H7 (cell line): ENCODE measurements at regions not wholly inside any gene's neighbourhood (a gene's known extent, or its start where the extent isn't known, plus 50 kb on each side); places are given as distances from the start of the nearest gene placed in this dataset.

Experiments used
- DNase-seq: peaks from one replicate; pipeline ENCODE4 v3.0.0; 2012
- H3K27me3 ChIP-seq: 2 replicates; pipeline ENCODE4 v1.6.0; 2011; ENCODE audit warnings: mild to moderate bottlenecking, low read length; ENCODE audit not compliant: control insufficient read depth, insufficient read depth
- H3K36me3 ChIP-seq: replicated peaks from 2 replicates; pipeline ENCODE4 v1.5.1; 2011; ENCODE audit warnings: low read length; ENCODE audit not compliant: control insufficient read depth, insufficient read depth
- H3K4me3 ChIP-seq: 2 replicates; pipeline ENCODE4 v1.5.1; 2011; ENCODE audit warnings: low read depth, mild to moderate bottlenecking, control low read depth, low read length, moderate library complexity; ENCODE audit not compliant: insufficient read depth

DNA sequence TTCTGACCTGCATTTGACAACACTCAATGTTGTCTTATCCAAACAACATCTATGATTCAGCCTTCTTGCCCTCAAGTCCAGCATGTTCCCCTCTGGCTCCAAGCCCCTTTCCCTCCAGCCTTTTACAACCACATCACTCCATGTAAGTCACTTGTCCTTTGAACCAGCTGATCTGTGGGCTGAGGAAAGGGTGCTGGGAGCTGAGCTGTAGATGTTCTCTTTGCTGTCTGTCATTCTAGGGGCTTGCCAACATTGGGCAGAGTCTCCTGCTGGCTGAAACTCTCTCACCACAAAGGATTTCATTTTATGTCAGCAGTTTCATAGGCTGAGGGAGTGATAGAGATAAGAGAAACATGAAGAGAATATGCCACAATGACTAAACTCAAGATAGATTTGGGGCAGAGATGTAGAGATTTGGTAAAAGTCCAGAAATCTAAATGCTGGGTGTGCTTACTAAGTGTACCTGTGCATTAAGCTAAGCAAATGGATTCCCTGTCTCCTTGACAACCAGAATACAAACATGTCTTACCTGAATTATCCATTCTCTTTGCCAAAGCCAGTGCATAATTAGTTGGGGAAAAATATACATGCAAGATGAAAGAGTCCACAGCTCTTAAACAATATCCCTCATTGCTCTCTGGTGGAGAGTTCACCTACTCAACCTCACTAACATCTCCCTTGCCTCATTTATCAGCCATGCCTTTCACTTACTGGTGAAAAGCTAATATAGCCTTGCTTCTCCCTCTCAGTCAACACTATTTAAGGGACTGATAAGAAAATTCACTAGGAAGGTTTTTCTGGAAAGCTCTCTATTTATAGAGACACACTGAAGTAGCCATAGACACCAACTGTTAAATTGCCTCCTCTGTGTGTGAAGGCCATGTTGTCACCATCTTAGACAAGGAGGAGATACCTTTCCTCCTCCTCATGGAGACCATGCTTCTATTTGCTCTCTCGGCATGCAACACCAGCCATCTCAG, 175.5 kb upstream of the SERP2 start:
- H3K4me3 ChIP-seq, result no peak overlapping the region
- no peaks in the 10 kb centered on the region for H3K27me3 ChIP-seq
- H3K36me3 ChIP-seq, result no peaks in the 10 kb centered on the region
- no peak for DNase-seq

- H3K36me3 ChIP-seq, result no peaks in the 10 kb centered on the region
- no peaks in the 10 kb centered on the region for H3K27me3 ChIP-seq
- DNase-seq, result no peak
- H3K4me3 ChIP-seq, result no peak overlapping the region
These were observed 174.8 kb upstream of the SERP2 start for GRCh38 chr13:44198826-44199225.

- Histone ChIP-seq H3K36me3 (no peaks in the 10 kb centered on the region), H3K27me3 (no peaks in the 10 kb centered on the region), H3K4me3 (no peak overlapping the region)
- DNase-seq, result no peak
These were observed 173.9 kb upstream of the SERP2 start for GRCh38 chr13:44199627-44200207.

DNA sequence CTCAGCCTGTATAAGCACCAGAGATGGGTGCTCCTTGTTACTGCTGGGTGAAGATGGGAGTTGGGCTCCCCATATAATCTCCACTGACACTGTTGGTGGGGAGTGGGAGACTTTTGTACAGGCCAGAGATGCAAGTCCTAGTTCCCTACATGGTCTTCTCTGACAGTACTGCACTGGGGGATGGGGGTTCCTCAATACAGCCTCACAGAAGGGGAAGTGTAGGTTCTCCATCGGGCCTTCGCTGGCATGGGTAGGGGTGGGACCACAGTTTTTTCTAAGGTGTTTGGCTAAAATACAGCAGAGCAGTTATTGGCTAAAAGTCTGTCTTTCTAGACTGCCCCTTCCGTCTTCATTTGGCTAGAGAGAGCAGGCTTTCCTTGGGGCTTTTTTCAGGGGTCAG, 167.2 kb upstream of the SERP2 start:
- H3K27me3 ChIP-seq, result no peaks in the 10 kb centered on the region
- H3K36me3 ChIP-seq, result no peaks in the 10 kb centered on the region
- DNase-seq, result no peak
- H3K4me3 ChIP-seq, result no peak overlapping the region

DNA sequence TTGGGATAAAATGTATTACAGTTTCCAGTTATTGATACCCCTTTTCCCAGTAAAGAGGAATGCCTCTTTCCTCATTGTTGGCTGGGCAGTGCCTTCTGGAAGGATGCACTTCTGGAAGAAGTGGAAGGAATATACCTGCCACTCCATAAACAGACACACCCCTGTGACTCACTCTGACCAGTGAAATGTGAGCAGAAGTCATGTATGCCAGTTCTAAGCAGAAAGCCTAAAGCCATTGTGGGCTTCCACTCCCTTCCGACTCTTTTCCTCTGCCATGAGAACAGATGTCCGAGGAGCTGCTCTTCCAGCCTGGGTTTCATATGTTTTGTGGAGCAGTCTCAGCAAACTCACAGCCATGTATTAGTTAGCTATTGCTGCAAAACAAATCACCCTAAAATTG, 166.1 kb upstream of the SERP2 start:
- Histone ChIP-seq H3K4me3 (no peak overlapping the region), H3K27me3 (no peaks in the 10 kb centered on the region), H3K36me3 (no peaks in the 10 kb centered on the region)
- no peak for DNase-seq

DNA sequence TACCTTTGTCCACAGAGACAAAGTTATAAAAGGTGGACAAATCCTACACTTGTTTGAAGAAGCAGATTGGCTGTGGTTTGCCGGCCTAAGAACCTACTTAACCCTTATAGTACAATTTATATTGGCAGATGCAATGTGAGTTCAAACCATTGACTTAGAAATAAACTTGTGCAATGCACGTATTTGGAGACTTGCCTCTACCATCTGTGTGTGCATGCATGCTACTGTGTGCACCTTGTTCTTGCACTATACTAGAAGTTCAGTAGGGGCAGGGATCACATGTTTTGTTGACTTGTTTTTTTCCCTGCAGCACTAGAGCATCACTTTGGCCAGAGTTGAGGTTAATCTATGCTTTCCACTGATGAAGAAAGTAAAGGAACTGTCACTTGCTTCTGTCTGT, 163.1 kb upstream of the SERP2 start:
- H3K27me3 ChIP-seq, result no peaks in the 10 kb centered on the region
- H3K4me3 ChIP-seq, result no peak overlapping the region
- no peaks in the 10 kb centered on the region for H3K36me3 ChIP-seq
- no peak for DNase-seq

- Histone ChIP-seq H3K36me3 (no peaks in the 10 kb centered on the region), H3K4me3 (no peak overlapping the region), H3K27me3 (no peaks in the 10 kb centered on the region)
- no peak for DNase-seq
These were observed 162.3 kb upstream of the SERP2 start for GRCh38 chr13:44211286-44211685.

DNA sequence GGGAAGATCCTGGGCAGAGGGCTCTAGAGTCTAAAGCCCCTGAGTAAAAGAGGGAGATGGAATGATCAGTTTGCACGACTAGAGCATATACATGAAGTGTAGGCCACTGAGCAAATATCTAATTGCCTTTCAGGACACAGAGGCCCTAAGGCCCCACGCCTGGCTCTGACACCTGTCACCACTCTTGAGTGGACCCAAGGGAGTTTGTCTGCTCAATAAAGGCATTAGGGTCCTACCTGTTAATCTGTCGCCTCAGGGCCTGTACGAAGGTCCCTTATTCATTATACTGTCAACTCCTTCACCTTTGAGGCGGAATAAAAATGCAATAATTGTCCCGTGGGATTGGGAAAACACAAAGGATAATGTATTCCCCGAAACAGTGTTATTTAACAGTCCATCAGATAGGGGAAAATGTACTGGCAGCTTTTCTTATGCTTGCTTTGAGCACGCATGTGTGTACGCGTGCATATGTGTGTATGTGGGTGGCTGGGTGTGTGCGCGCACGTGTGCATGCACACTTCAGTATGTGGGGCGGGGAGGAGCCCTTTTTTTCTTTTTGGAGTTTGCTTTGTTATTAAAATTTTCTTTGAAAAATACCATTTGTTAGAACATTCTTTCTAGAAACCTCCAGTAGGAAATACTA, 161.8 kb upstream of the SERP2 start:
- Histone ChIP-seq H3K27me3 (no peaks in the 10 kb centered on the region), H3K36me3 (no peaks in the 10 kb centered on the region), H3K4me3 (no peak overlapping the region)
- no peak for DNase-seq

DNA sequence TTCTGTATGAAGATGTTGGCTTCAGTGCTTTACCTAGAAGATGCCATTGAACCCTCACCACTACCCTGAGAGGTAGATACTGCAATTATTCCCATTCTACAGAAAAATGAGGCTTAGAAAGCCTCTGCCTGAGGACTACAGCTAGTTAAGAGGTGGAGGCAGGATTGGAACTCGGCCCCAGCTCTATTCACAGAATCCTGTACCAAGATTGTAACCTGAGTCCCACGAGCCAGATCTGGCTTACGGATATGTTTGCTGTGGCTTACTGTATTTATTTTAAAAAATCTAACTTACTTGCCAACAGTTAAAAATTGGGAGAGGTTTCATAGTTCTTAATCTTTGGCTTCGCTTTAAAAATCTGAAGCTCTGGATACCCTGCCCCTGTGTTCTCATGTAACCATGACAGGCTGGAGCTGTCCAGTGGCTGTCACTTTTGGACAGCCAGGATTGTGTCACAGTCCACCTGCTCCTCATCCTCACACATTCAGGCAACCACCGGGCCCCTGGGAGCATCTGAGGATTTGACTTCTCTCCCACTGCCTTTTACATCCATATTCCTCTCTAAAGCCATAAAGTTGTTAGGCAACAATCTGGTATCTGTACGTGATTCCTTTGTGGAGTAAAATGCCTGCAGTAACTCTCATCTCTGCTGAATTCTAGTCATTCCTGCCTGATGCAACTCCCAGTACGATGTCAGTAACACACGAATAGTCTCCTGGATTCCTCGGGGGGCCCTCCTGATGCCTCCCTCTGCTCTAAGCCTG, 160.8 kb upstream of the SERP2 start:
- H3K4me3 ChIP-seq, result no peak overlapping the region
- H3K36me3 ChIP-seq, result no peaks in the 10 kb centered on the region
- DNase-seq, result no peak
- no peaks in the 10 kb centered on the region for H3K27me3 ChIP-seq

GRCh38 chr13:44218501-44219240, 155.0 kb upstream of the SERP2 start:
- Histone ChIP-seq H3K4me3 (no peak overlapping the region), H3K27me3 (no peaks in the 10 kb centered on the region), H3K36me3 (no peaks in the 10 kb centered on the region)
- no peak for DNase-seq

GRCh38 chr13:44219577-44220548, 153.8 kb upstream of the SERP2 start:
- DNase-seq, result no peak
- Histone ChIP-seq H3K36me3 (no peaks in the 10 kb centered on the region), H3K27me3 (no peaks in the 10 kb centered on the region), H3K4me3 (no peak overlapping the region)

GRCh38 chr13:44220948-44221347, 152.7 kb upstream of the SERP2 start:
- Histone ChIP-seq H3K27me3 (no peaks in the 10 kb centered on the region), H3K4me3 (no peak overlapping the region), H3K36me3 (no peaks in the 10 kb centered on the region)
- DNase-seq, result no peak

GRCh38 chr13:44221657-44222056, 152.0 kb upstream of the SERP2 start:
- H3K36me3 ChIP-seq, result no peaks in the 10 kb centered on the region
- no peak overlapping the region for H3K4me3 ChIP-seq
- no peak for DNase-seq
- H3K27me3 ChIP-seq, result no peaks in the 10 kb centered on the region
